ENCODE measurements at regions not wholly inside any gene's neighbourhood (a gene's known extent, or its start where the extent isn't known, plus 50 kb on each side); places are given as distances from the start of the nearest gene placed in this dataset.

DNA sequence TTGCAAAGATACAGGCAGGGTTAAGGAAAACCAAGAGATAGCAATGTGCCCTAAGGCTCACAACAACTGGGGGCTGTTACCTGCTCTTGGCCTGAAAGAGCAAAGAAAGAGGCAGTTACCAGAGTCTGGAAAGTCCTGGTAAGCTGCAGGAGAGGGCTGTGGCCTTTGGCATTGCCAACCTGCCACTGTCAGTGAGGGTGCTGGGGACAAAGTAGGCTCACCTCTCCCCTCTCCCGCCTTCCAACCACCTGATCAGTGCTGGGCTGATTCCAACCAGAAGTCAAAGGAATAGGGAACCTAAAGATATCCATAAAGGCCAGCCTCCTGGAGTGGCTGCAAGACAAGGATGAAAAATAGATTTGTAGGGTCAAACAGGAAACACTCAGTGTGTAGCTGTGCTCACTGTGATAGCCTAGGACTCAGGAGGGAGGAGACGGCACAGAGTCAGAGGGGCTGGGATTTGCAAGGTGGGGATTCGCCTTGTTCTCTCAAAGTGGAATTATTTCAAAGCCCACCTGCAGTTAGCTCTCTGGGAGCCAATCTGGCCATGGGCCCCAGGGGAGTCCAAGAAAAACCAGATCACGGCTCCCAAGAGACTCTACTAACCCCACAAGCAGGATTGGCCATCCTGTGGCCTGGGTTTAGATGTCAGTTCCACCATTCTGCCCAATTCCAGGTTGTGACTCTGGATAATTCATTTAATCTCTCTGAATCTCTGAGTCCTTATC is 204.0 kb upstream of the BCL6 start:
- TF ChIP-seq, protein P1, sequence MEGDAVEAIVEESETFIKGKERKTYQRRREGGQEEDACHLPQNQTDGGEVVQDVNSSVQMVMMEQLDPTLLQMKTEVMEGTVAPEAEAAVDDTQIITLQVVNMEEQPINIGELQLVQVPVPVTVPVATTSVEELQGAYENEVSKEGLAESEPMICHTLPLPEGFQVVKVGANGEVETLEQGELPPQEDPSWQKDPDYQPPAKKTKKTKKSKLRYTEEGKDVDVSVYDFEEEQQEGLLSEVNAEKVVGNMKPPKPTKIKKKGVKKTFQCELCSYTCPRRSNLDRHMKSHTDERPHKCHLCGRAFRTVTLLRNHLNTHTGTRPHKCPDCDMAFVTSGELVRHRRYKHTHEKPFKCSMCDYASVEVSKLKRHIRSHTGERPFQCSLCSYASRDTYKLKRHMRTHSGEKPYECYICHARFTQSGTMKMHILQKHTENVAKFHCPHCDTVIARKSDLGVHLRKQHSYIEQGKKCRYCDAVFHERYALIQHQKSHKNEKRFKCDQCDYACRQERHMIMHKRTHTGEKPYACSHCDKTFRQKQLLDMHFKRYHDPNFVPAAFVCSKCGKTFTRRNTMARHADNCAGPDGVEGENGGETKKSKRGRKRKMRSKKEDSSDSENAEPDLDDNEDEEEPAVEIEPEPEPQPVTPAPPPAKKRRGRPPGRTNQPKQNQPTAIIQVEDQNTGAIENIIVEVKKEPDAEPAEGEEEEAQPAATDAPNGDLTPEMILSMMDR (IDR thresholded peaks at IDR 0.05) = no peak
- TF ChIP-seq POLR2A (IDR thresholded peaks at IDR 0.05) = no peak
- Histone ChIP-seq H3K4me1 (no peaks in the 10 kb centered on the region), H3K4me3 (no peak overlapping the region), H3K36me3 (no peaks in the 10 kb centered on the region), H3K27me3 (no peaks in the 10 kb centered on the region), H3K27ac (no peak overlapping the region), H3K9me3 (no peaks in the 10 kb centered on the region)
- intact Hi-C loops (cut with DNase I; ENCODE audit: low total_unique reads) = no loop called here
- DNase-seq = no peak

DNA sequence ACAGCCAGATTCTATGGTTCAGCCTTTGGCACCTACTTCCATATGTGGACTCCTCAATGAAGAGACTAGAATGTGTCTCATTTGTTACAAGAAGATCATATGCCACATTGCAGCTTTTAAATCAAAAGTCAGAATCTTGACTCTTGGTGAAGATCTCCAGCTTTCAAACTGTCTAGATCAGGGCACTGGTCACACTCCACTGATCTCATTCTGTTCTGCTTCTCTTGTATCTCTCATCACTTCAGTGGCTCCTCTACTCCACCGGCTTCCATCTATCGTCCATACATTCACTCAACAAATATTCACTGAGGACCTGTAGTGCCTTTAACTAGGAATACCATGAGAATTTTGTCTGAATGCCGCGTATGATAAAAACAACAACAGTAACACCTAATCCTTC is 203.3 kb upstream of the LPP start:
- DNase-seq = no peak
- TF ChIP-seq, protein P1 (IDR thresholded peaks at IDR 0.05) = no peak
- Histone ChIP-seq H3K36me3 (no peaks in the 10 kb centered on the region), H3K27ac (no peak overlapping the region), H3K27me3 (no peaks in the 10 kb centered on the region), H3K4me3 (no peak overlapping the region), H3K9me3 (no peaks in the 10 kb centered on the region), H3K4me1 (no peaks in the 10 kb centered on the region)
- intact Hi-C loops (cut with DNase I; ENCODE audit: low total_unique reads) = no loop called here

DNA sequence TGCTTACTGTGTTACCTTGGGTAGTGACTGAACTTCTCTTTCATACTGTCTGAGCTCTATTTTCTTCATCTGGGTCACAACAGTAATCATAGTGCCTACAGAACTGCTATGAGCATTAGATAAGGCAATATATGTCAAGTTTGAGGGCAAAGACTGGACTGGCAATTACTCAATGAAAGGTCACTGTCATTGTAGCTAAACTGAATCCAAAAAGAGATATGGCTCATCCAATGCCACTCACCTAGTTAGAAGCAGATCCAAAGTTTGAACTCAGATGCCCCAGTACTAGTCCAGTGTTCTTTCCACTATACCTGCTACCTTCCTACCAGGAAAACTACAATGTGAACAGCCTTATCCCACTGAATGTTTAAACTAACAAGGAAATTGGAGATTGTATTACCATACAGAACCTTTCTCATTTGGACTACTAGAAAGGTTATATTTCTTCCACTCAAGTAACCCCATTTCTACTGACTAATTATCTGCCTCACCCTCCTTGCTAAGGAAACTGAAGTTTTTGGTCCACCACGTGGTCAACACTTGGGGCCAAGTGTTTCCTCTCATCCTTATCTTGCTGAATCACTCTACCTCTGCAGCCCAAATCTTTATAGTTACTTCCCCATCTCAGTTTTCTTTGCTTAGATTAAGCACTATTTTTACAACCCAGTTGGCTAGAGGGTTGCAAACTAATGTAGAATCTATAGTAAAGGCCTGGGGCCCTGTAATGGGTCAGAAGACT is 202.3 kb upstream of the LPP start:
- H3K9me3 ChIP-seq = no peaks in the 10 kb centered on the region
- H3K27me3 ChIP-seq = no peaks in the 10 kb centered on the region
- TF ChIP-seq POLR2A (IDR thresholded peaks at IDR 0.05) = no peak
- TF ChIP-seq, protein P1 (IDR thresholded peaks at IDR 0.05) = no peak
- H3K27ac ChIP-seq = no peak overlapping the region
- H3K4me3 ChIP-seq = no peak overlapping the region
- no peaks in the 10 kb centered on the region for H3K36me3 ChIP-seq
- no peak for DNase-seq
- no peaks in the 10 kb centered on the region for H3K4me1 ChIP-seq
- intact Hi-C loops (cut with DNase I; ENCODE audit: low total_unique reads) = no loop called here

DNA sequence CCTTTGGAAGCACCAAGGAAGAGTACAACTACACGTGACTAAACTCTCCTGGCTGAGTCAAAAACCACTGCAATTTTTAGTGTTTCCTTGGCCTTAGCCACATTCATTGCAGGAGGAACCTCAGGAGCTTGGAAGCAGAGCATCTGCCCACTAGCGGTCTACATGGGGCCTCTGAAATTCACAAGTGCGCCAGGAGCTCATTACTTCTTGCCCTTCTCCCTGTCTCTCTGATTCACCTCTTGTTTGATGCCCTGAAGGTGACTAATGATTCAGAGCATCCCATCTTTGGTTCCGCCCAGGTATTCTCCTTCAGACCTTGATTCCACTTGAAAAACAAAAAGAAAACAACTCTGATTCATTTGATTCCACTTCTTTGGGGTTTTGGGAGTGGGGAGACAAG is 201.1 kb upstream of the LPP start:
- intact Hi-C loops (cut with DNase I; ENCODE audit: low total_unique reads) = no loop called here
- Histone ChIP-seq H3K36me3 (no peaks in the 10 kb centered on the region), H3K9me3 (no peaks in the 10 kb centered on the region), H3K4me1 (no peaks in the 10 kb centered on the region), H3K27ac (no peak overlapping the region), H3K27me3 (no peaks in the 10 kb centered on the region), H3K4me3 (no peak overlapping the region)
- TF ChIP-seq, protein P1 (IDR thresholded peaks at IDR 0.05) = no peak
- no peak for TF ChIP-seq POLR2A (IDR thresholded peaks at IDR 0.05)
- DNase-seq = no peak

DNA sequence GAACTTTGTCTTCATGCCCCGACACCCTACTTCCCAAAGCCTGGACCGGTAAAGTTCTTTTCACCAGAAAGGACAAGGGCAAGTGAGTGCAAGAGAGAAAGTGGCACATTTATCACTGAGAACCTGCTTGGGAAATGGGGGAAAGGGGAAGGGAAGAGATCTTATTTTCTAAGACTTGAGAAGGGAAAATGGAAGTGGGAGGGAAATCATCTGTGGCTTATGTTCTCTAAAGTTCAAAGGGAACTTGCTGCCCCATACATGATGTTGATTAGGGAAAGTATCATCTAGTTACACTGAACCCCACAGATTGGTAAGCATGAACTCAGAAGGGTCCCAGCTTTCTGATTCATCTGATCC is 199.5 kb upstream of the LPP start:
- Histone ChIP-seq H3K27me3 (no peaks in the 10 kb centered on the region), H3K36me3 (no peaks in the 10 kb centered on the region), H3K27ac (no peak overlapping the region), H3K9me3 (no peaks in the 10 kb centered on the region), H3K4me3 (no peak overlapping the region), H3K4me1 (no peaks in the 10 kb centered on the region)
- DNase-seq = no peak
- no peak for TF ChIP-seq POLR2A (IDR thresholded peaks at IDR 0.05)
- TF ChIP-seq, protein P1 (IDR thresholded peaks at IDR 0.05) = no peak
- intact Hi-C loops (cut with DNase I; ENCODE audit: low total_unique reads) = no loop called here

All from uterus (tissue), 3 donors.